HUES6 (cell line): ENCODE measurements at regions not wholly inside any gene's neighbourhood (a gene's known extent, or its start where the extent isn't known, plus 50 kb on each side); places are given as distances from the start of the nearest gene placed in this dataset.

Experiments
- H3K27ac ChIP-seq: 2 replicates; pipeline ENCODE4 v1.7.0; 2013; ENCODE audit warnings: low read depth, mild to moderate bottlenecking, low read length, inconsistent platforms
- H3K27me3 ChIP-seq: 2 replicates; pipeline ENCODE4 v1.6.1; 2013; ENCODE audit warnings: low read length; ENCODE audit not compliant: control insufficient read depth, insufficient read depth
- H3K36me3 ChIP-seq: 2 replicates; pipeline ENCODE4 v1.6.1; 2013; ENCODE audit warnings: low read length; ENCODE audit not compliant: control insufficient read depth, insufficient read depth
- H3K4me1 ChIP-seq: 2 replicates; pipeline ENCODE4 v1.6.1; 2013; ENCODE audit warnings: low read length; ENCODE audit not compliant: control insufficient read depth, insufficient read depth
- H3K4me3 ChIP-seq: 2 replicates; pipeline ENCODE4 v1.5.1; 2013; ENCODE audit warnings: low read depth, low read length
- H3K9ac ChIP-seq: one replicate; pipeline ENCODE4 v1.6.1; 2013; ENCODE audit warnings: mild to moderate bottlenecking, low read length
- H3K9me3 ChIP-seq: 2 replicates; pipeline ENCODE4 v1.6.1; 2013; ENCODE audit warnings: low read depth, low read length; ENCODE audit not compliant: control insufficient read depth, insufficient read depth

GRCh38 chr3:72142028-72142427 lies 357.1 kb upstream of the PROK2 start:
- H3K4me3 ChIP-seq: no peak overlapping the region
- peaks cover 2% of the 10 kb centered on the region; the same call in 1 of the 2 replicates for H3K4me1 ChIP-seq

DNA sequence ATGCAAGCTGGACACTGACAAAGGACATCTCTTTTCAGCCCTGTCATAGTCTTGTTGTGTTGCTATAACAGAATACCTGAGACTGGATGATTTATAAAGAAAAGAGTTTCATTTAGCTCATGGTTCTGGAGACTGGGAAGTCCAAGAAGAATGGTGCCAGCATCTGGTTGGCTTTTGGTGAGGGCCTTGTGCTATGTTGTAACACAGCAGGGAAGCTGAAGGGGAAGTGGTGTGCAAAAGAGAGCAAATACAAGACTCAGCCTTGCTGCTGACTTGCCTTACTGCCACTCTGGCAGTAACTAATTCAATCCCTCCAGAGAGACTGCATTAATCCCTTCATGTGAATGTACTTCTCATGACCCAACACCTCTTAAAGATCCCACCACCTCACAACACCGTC lies 356.3 kb upstream of the PROK2 start:
- no peaks in the 10 kb centered on the region for H3K27me3 ChIP-seq
- peaks cover 5% of the 10 kb centered on the region; the same call in 1 of the 2 replicates for H3K9me3 ChIP-seq
- H3K9ac ChIP-seq: no peak overlapping the region
- no peak overlapping the region for H3K4me3 ChIP-seq
- H3K27ac ChIP-seq: no peak overlapping the region
- H3K36me3 ChIP-seq: no peaks in the 10 kb centered on the region
- H3K4me1 ChIP-seq: peaks cover 7% of the 10 kb centered on the region; the same call in 1 of the 2 replicates

More at GRCh38 chr3:72142028-72142427, 357.1 kb upstream of the PROK2 start:
- no peak overlapping the region for H3K9ac ChIP-seq
- peaks cover 5% of the 10 kb centered on the region; the same call in 1 of the 2 replicates for H3K9me3 ChIP-seq
- no peaks in the 10 kb centered on the region for H3K27me3 ChIP-seq
- no peak overlapping the region for H3K27ac ChIP-seq
- H3K36me3 ChIP-seq: no peaks in the 10 kb centered on the region

GRCh38 chr3:72139316-72139715 lies 354.4 kb upstream of the PROK2 start:
- Histone ChIP-seq H3K4me3 (no peak overlapping the region), H3K27ac (no peak overlapping the region), H3K27me3 (no peaks in the 10 kb centered on the region; the same call in 1 of the 2 replicates), H3K36me3 (no peaks in the 10 kb centered on the region), H3K4me1 (peaks cover 18% of the 10 kb centered on the region), H3K9ac (no peak overlapping the region), H3K9me3 (peaks cover 5% of the 10 kb centered on the region; the same call in 1 of the 2 replicates)

GRCh38 chr3:72137865-72138861 lies 353.2 kb upstream of the PROK2 start:
- H3K9ac ChIP-seq: no peak overlapping the region
- H3K27me3 ChIP-seq: no peaks in the 10 kb centered on the region; the same call in 1 of the 2 replicates
- H3K36me3 ChIP-seq: no peaks in the 10 kb centered on the region
- no peak overlapping the region for H3K4me3 ChIP-seq
- peaks cover 18% of the 10 kb centered on the region for H3K4me1 ChIP-seq
- peaks cover 5% of the 10 kb centered on the region; the same call in 1 of the 2 replicates for H3K9me3 ChIP-seq
- no peak overlapping the region for H3K27ac ChIP-seq

- Histone ChIP-seq H3K4me1 (peaks cover 18% of the 10 kb centered on the region), H3K4me3 (no peak overlapping the region), H3K36me3 (no peaks in the 10 kb centered on the region), H3K9ac (no peak overlapping the region), H3K27me3 (no peaks in the 10 kb centered on the region; the same call in 1 of the 2 replicates), H3K27ac (no peak overlapping the region), H3K9me3 (no peaks in the 10 kb centered on the region)
These were observed 350.7 kb upstream of the PROK2 start for GRCh38 chr3:72135636-72136035.

GRCh38 chr3:72134989-72135451 lies 350.1 kb upstream of the PROK2 start:
- Histone ChIP-seq H3K36me3 (no peaks in the 10 kb centered on the region), H3K27me3 (no peaks in the 10 kb centered on the region; the same call in 1 of the 2 replicates), H3K4me3 (no peak overlapping the region), H3K9me3 (no peaks in the 10 kb centered on the region), H3K9ac (no peak overlapping the region), H3K27ac (no peak overlapping the region), H3K4me1 (peaks cover 18% of the 10 kb centered on the region)

- H3K9me3 ChIP-seq: no peaks in the 10 kb centered on the region
- no peak overlapping the region for H3K4me3 ChIP-seq
- no peak overlapping the region for H3K27ac ChIP-seq
- H3K9ac ChIP-seq: no peak overlapping the region
- H3K36me3 ChIP-seq: no peaks in the 10 kb centered on the region
- peaks cover 18% of the 10 kb centered on the region for H3K4me1 ChIP-seq
- H3K27me3 ChIP-seq: no peaks in the 10 kb centered on the region; the same call in 1 of the 2 replicates
These were observed 348.5 kb upstream of the PROK2 start for GRCh38 chr3:72133329-72134011.

- no peaks in the 10 kb centered on the region for H3K9me3 ChIP-seq
- H3K4me3 ChIP-seq: no peak overlapping the region
- no peaks in the 10 kb centered on the region; the same call in 1 of the 2 replicates for H3K27me3 ChIP-seq
- H3K9ac ChIP-seq: no peak overlapping the region
- H3K36me3 ChIP-seq: no peaks in the 10 kb centered on the region
- H3K4me1 ChIP-seq: peaks cover 16% of the 10 kb centered on the region
- H3K27ac ChIP-seq: no peak overlapping the region
These were observed 347.0 kb upstream of the PROK2 start for GRCh38 chr3:72131899-72132298.

- H3K4me3 ChIP-seq: no peak overlapping the region
- no peaks in the 10 kb centered on the region for H3K9me3 ChIP-seq
- no peak overlapping the region for H3K27ac ChIP-seq
- no peaks in the 10 kb centered on the region; the same call in 1 of the 2 replicates for H3K27me3 ChIP-seq
- no peak overlapping the region for H3K9ac ChIP-seq
- no peaks in the 10 kb centered on the region for H3K36me3 ChIP-seq
- H3K4me1 ChIP-seq: peaks cover 9% of the 10 kb centered on the region
These were observed 345.6 kb upstream of the PROK2 start for GRCh38 chr3:72130565-72130964.

DNA sequence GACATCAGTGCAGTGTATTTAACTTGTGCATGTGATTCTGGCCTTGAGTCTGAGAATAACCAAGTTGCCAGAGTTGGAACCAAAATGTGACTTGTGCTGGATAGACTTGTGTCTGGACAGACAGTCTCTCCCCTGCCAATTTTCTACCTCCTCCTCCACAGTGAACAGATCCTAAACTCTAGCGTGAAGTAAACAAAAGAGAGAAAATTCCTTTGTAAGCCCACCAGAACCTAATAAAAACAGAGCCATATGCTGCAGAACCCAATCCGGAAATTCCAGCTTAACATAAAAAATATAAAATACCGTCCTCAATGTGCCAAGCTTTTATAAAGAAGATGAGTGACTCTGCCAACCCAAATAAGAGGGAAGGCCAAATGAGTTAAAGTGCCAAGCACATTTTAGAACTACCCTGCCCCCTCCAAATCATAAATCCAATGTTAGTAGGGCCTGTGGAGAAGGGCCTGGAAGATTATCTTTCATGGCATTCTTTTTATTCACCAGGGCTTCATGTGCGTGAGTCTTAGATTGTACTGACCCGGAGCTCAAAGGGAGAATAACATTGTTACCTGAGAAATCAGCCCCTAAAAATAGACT lies 344.6 kb upstream of the PROK2 start:
- Histone ChIP-seq H3K4me3 (no peak overlapping the region), H3K27me3 (no peaks in the 10 kb centered on the region), H3K9ac (no peak overlapping the region), H3K9me3 (no peaks in the 10 kb centered on the region), H3K4me1 (0 out of 2 replicates have a peak, but pooled peaks cover 2% of the 10 kb centered on the region), H3K36me3 (no peaks in the 10 kb centered on the region), H3K27ac (no peak overlapping the region)
